BJ (cell line): ENCODE measurements at regions not wholly inside any gene's neighbourhood (a gene's known extent, or its start where the extent isn't known, plus 50 kb on each side); places are given as distances from the start of the nearest gene placed in this dataset.
"Not testable (repeated sequence)": the region's sequence is repeated elsewhere in the genome, so short reads cannot be mapped to it uniquely, and the experiment has no call there.

Experiments
- CTCF ChIA-PET: fragments of 350-600 bp; formaldehyde crosslinking; extraction: SDS; loops from one replicate; lab custom pipeline; 2021; ENCODE audit warnings: antibody characterized with exemption, inconsistent platforms; lab: Yijun Ruan, JAX
- POLR2A ChIA-PET: fragments of 300-600 bp; sonication (Branson Sonifier 250); formaldehyde crosslinking; extraction: SDS; loops from one replicate; lab custom pipeline; 2021; ENCODE audit warnings: antibody characterized with exemption; lab: Charles Lee
- DNase-seq: peaks from one replicate; pipeline ENCODE4 v3.0.0-alpha.2; 2011; ENCODE audit warnings: low read depth
- H3K27me3 ChIP-seq: 2 replicates; pipeline ENCODE4 v1.6.0; 2011; ENCODE audit warnings: low read length; ENCODE audit not compliant: control insufficient read depth, insufficient read depth
- H3K36me3 ChIP-seq: 2 replicates; pipeline ENCODE4 v1.5.1; 2011; ENCODE audit warnings: low read length; ENCODE audit not compliant: control insufficient read depth, insufficient read depth
- H3K4me3 ChIP-seq: 2 replicates; pipeline ENCODE4 v1.5.1; 2011; ENCODE audit warnings: low read depth, mild to moderate bottlenecking, control low read depth, low read length
- CTCF ChIP-seq: IDR thresholded peaks from 2 replicates; pipeline ENCODE4 v1.5.1; 2011; ENCODE audit warnings: low read depth, mild to moderate bottlenecking, control low read depth, inconsistent platforms, low read length, moderate library complexity; ENCODE audit not compliant: insufficient read depth

GRCh38 chr2:52423655-52424054, 1343.9 kb upstream of the CHAC2 start:
- Histone ChIP-seq H3K4me3 (no peak overlapping the region), H3K27me3 (no peaks in the 10 kb centered on the region), H3K36me3 (no peaks in the 10 kb centered on the region)
- CTCF ChIA-PET: no interaction called here
- POLR2A ChIA-PET: no interaction called here
- DNase-seq: no peak
- no peak for TF ChIP-seq CTCF

GRCh38 chr2:52423111-52423510, 1344.5 kb upstream of the CHAC2 start:
- no peaks in the 10 kb centered on the region for H3K27me3 ChIP-seq
- DNase-seq: no peak
- no peaks in the 10 kb centered on the region for H3K36me3 ChIP-seq
- ChIA-PET CTCF (no interaction called here), POLR2A (no interaction called here)
- TF ChIP-seq CTCF: no peak
- no peak overlapping the region for H3K4me3 ChIP-seq

- POLR2A ChIA-PET: no interaction called here
- H3K36me3 ChIP-seq: no peaks in the 10 kb centered on the region
- DNase-seq: no peak
Measured at GRCh38 chr2:52416340-52416739, 1351.3 kb upstream of the CHAC2 start.

GRCh38 chr2:52414561-52415295, 1352.9 kb upstream of the CHAC2 start:
- ChIA-PET CTCF (no interaction called here), POLR2A (no interaction called here)
- no peaks in the 10 kb centered on the region for H3K36me3 ChIP-seq
- no peaks in the 10 kb centered on the region for H3K27me3 ChIP-seq
- no peak for DNase-seq
- no peak for TF ChIP-seq CTCF
- no peak overlapping the region for H3K4me3 ChIP-seq

More at GRCh38 chr2:52416340-52416739, 1351.3 kb upstream of the CHAC2 start:
- no peaks in the 10 kb centered on the region for H3K27me3 ChIP-seq
- CTCF ChIA-PET: no interaction called here
- no peak for TF ChIP-seq CTCF
- H3K4me3 ChIP-seq: no peak overlapping the region

- DNase-seq, H3K4me3 ChIP-seq, H3K27me3 ChIP-seq, POLR2A ChIA-PET, H3K36me3 ChIP-seq, CTCF ChIA-PET: not testable (repeated sequence)
Measured at GRCh38 chr2:52409308-52410118, 1358.1 kb upstream of the CHAC2 start.
